ENCODE measurements at regions not wholly inside any gene's neighbourhood (a gene's known extent, or its start where the extent isn't known, plus 50 kb on each side); places are given as distances from the start of the nearest gene placed in this dataset.

DNA sequence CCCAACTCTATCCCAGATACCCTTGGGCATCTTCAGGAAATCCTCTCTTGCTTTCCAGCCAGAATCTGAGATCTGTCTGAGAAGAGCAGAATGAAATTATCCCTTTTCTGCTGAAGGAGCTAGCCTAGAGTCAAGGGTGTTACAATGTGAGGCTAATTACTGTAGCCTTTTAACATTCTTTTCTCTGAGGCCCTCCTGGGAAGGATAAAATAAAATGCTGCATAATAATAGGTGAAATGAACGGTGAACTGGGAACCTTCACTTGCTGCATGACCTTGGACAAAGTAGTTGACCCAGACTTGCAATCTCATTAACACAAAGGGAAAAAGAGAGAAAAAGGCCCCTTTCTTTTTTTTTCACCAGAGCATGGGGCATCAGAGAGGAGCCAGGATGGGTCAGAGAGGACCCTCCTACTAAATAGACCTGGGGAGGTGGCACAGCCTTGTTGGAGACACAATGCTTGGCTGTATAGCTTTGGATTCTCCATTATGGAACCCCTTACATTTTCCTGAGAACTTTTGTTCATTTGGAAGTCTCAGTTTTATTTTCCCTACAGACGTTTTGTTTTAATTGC lies 137.0 kb upstream of the LIPC start:
- POLR2A ChIA-PET: no interaction called here
- TF ChIP-seq EZH2 (IDR thresholded peaks at IDR 0.05; ENCODE audit: borderline replicate concordance, insufficient read depth, low read depth, low read length, poor library complexity, severe bottlenecking): no peak
- TF ChIP-seq, protein P1, sequence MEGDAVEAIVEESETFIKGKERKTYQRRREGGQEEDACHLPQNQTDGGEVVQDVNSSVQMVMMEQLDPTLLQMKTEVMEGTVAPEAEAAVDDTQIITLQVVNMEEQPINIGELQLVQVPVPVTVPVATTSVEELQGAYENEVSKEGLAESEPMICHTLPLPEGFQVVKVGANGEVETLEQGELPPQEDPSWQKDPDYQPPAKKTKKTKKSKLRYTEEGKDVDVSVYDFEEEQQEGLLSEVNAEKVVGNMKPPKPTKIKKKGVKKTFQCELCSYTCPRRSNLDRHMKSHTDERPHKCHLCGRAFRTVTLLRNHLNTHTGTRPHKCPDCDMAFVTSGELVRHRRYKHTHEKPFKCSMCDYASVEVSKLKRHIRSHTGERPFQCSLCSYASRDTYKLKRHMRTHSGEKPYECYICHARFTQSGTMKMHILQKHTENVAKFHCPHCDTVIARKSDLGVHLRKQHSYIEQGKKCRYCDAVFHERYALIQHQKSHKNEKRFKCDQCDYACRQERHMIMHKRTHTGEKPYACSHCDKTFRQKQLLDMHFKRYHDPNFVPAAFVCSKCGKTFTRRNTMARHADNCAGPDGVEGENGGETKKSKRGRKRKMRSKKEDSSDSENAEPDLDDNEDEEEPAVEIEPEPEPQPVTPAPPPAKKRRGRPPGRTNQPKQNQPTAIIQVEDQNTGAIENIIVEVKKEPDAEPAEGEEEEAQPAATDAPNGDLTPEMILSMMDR (IDR thresholded peaks at IDR 0.05): no peak
- Histone ChIP-seq H3K4me1 (ENCODE audit: control insufficient read depth in 2 of 2, insufficient read depth in 2 of 2, low read length in 2 of 2) (no peaks in the 10 kb centered on the region), H3K9me3 (ENCODE audit: control extremely low read depth in 1 of 3, control insufficient read depth in 2 of 3, insufficient read depth in 1 of 3, low read length in 2 of 3) (peaks cover 0 to 2% (median 0%) of the 10 kb centered on the region in 3 donors), H3K4me2 (replicated peaks; ENCODE audit: low read depth, low read length, poor library complexity, severe bottlenecking) (no peak overlapping the region), H3K9ac (ENCODE audit: low read length) (no peak overlapping the region), H3K27me3 (replicated peaks in 1 of 4; ENCODE audit: control extremely low read depth in 1 of 4, control insufficient read depth in 3 of 4, insufficient read depth in 4 of 4, low read length in 3 of 4) (no peaks in the 10 kb centered on the region), H3K79me2 (ENCODE audit: control insufficient read depth, insufficient read depth, low read length) (no peaks in the 10 kb centered on the region), H3K27ac (ENCODE audit: low read length in 2 of 2) (no peak overlapping the region), H3K4me3 (ENCODE audit: control extremely low read depth in 1 of 5, extremely low read depth in 1 of 5, insufficient read depth in 1 of 5, low read depth in 2 of 5, low read length in 4 of 5) (no peak overlapping the region), H3K36me3 (replicated peaks in 1 of 2; ENCODE audit: control extremely low read depth in 1 of 2, control insufficient read depth in 1 of 2, extremely low read depth in 1 of 2, insufficient read depth in 2 of 2, low read length in 1 of 2) (no peaks in the 10 kb centered on the region), H4K20me1 (ENCODE audit: control insufficient read depth, insufficient read depth, low read length, poor library complexity, severe bottlenecking) (no peaks in the 10 kb centered on the region), H2AFZ (ENCODE audit: insufficient read depth, low read depth, low read length, poor library complexity, severe bottlenecking) (no peak overlapping the region)
- intact Hi-C loops (cut with micrococcal nuclease): no loop called here
- no peak for ATAC-seq (ENCODE audit: low read depth)
- H3K27ac Mint-ChIP-seq: no peak overlapping the region
- no CpG with 5 or more reads among the region's 2 CpGs for WGBS (ENCODE audit: insufficient coverage)
- H3K27me3 Mint-ChIP-seq: peaks cover 11% of the 10 kb centered on the region
- CTCF ChIA-PET: no interaction called here
- peaks cover 4% of the 10 kb centered on the region for H3K9me3 Mint-ChIP-seq (ENCODE audit: insufficient read depth)
- H3K4me3 Mint-ChIP-seq: no peak overlapping the region
- no peak for DNase-seq
- H3K4me1 Mint-ChIP-seq: no peaks in the 10 kb centered on the region

DNA sequence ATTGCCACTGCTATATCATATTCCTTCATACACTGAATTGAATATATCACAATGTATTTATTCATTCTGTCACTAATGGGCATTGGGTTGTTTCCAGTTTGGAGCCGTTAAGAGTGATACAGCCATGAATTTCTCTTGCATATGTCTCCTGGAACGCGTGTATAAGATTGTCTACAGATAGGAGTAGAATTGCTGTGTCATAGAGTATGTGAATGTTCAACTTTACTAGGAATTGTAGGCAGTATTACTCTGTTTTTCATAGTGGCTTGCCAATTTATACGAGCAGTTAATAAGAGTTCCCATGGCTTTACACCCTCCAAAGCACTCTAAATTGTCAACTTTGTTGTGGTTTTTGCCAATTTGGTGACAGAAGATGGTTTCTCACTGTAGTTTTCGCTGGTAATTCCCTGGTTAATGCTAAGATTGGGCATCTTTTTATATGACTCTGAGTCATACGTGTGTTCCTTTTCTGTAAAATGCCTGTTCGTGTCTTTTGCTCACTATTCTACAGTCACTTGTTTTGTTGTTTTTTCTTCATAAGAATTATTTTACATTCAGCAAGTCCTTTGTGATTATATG lies 136.1 kb upstream of the LIPC start:
- CTCF ChIA-PET: no interaction called here
- no peak overlapping the region for H3K9ac ChIP-seq (ENCODE audit: low read length)
- H3K4me2 ChIP-seq (replicated peaks; ENCODE audit: low read depth, low read length, poor library complexity, severe bottlenecking): no peak overlapping the region
- H3K36me3 ChIP-seq (replicated peaks in 1 of 2; ENCODE audit: control extremely low read depth in 1 of 2, control insufficient read depth in 1 of 2, extremely low read depth in 1 of 2, insufficient read depth in 2 of 2, low read length in 1 of 2): no peaks in the 10 kb centered on the region
- no peak overlapping the region for H3K27ac ChIP-seq (ENCODE audit: low read length in 2 of 2)
- Mint-ChIP-seq H3K9me3 (ENCODE audit: insufficient read depth) (peaks cover 4% of the 10 kb centered on the region), H3K4me1 (no peaks in the 10 kb centered on the region), H3K4me3 (no peak overlapping the region), H3K27ac (no peak overlapping the region), H3K27me3 (peaks cover 13% of the 10 kb centered on the region)
- no peak overlapping the region for H2AFZ ChIP-seq (ENCODE audit: insufficient read depth, low read depth, low read length, poor library complexity, severe bottlenecking)
- no peaks in the 10 kb centered on the region for H3K79me2 ChIP-seq (ENCODE audit: control insufficient read depth, insufficient read depth, low read length)
- H3K4me3 ChIP-seq (ENCODE audit: control extremely low read depth in 1 of 5, extremely low read depth in 1 of 5, insufficient read depth in 1 of 5, low read depth in 2 of 5, low read length in 4 of 5): no peak overlapping the region
- intact Hi-C loops (cut with micrococcal nuclease): no loop called here
- H3K9me3 ChIP-seq (ENCODE audit: control extremely low read depth in 1 of 3, control insufficient read depth in 2 of 3, insufficient read depth in 1 of 3, low read length in 2 of 3): peaks cover 0 to 2% (median 0%) of the 10 kb centered on the region in 3 donors
- TF ChIP-seq, protein P1 (IDR thresholded peaks at IDR 0.05): no peak
- no peak for TF ChIP-seq EZH2 (IDR thresholded peaks at IDR 0.05; ENCODE audit: borderline replicate concordance, insufficient read depth, low read depth, low read length, poor library complexity, severe bottlenecking)
- ATAC-seq (ENCODE audit: low read depth) (no peak), DNase-seq (no peak)
- H4K20me1 ChIP-seq (ENCODE audit: control insufficient read depth, insufficient read depth, low read length, poor library complexity, severe bottlenecking): no peaks in the 10 kb centered on the region
- POLR2A ChIA-PET: no interaction called here
- no peaks in the 10 kb centered on the region for H3K27me3 ChIP-seq (replicated peaks in 1 of 4; ENCODE audit: control extremely low read depth in 1 of 4, control insufficient read depth in 3 of 4, insufficient read depth in 4 of 4, low read length in 3 of 4)
- no peaks in the 10 kb centered on the region for H3K4me1 ChIP-seq (ENCODE audit: control insufficient read depth in 2 of 2, insufficient read depth in 2 of 2, low read length in 2 of 2)
- 100% methylated on average over 2 of the region's 7 CpGs for WGBS (ENCODE audit: insufficient coverage)

Data from B cell (primary cell).